Right lobe of liver (tissue), 6 donors: ENCODE measurements at regions not wholly inside any gene's neighbourhood (a gene's known extent, or its start where the extent isn't known, plus 50 kb on each side); places are given as distances from the start of the nearest gene placed in this dataset.

ENCODE experiments used
- ATAC-seq, 4 donors: fragments of 200-7000 bp; cut with Tn5 transposase; one replicate each; pipeline ENCODE4 v1.9.1; 2020; ENCODE audit warnings: mild to moderate bottlenecking in 4 of 4, moderate library complexity in 4 of 4
- DNase-seq, 3 donors: peaks; one replicate each; pipeline ENCODE4 v3.0.0-alpha.2; 2020
- H3K27ac ChIP-seq, 3 donors: fragments of 200-600 bp; one replicate each; pipeline ENCODE4 v1.8.0; 2022
- H3K27me3 ChIP-seq, 2 donors: fragments of 200-600 bp; one replicate each; pipeline ENCODE4 v1.8.0; 2022
- H3K36me3 ChIP-seq, 4 donors: fragments of 200-600 bp; sonication (generic) in 1 of 4; one replicate each; pipeline versions ENCODE4 v1.5.1 to v1.8.0; 2017 to 2022; ENCODE audit warnings: control low read depth in 1 of 4
- H3K4me1 ChIP-seq, 4 donors: fragments of 200-600 bp; sonication (generic) in 1 of 4; one replicate each; pipeline versions ENCODE4 v1.5.1 to v1.8.0; 2017 to 2022; ENCODE audit warnings: control low read depth in 1 of 4
- H3K4me3 ChIP-seq, 3 donors: fragments of 200-600 bp; one replicate each; pipeline ENCODE4 v1.8.0; 2022
- H3K9me3 ChIP-seq, 4 donors: fragments of 200-600 bp; sonication (generic) in 1 of 4; one replicate each; pipeline versions ENCODE4 v1.5.1 to v1.8.0; 2017 to 2022; ENCODE audit warnings: control low read depth in 1 of 4
- CTCF ChIP-seq, 4 donors: fragments of 200-600 bp in 3 of 4; fragments of 450-650 bp in 1 of 4; IDR thresholded peaks; one replicate each; pipeline versions ENCODE4 v1.5.1 to v1.8.0; 2016 to 2022; ENCODE audit warnings: antibody characterized with exemption in 4 of 4, mild to moderate bottlenecking in 2 of 4
- POLR2A ChIP-seq: fragments of 450-650 bp; IDR thresholded peaks from one replicate; pipeline ENCODE4 v1.6.1; 2017; ENCODE audit warnings: antibody characterized with exemption, mild to moderate bottlenecking
- WGBS: methylation state at CpG from one replicate; pipeline ENCODE4 v1.1.6; 2018; ENCODE audit warnings: low coverage, low lambda C conversion rate; ENCODE audit not compliant: insufficient coverage; ENCODE audit errors: missing lambda C conversion rate; 5-methylcytosine and 5-hydroxymethylcytosine counted together
- intact Hi-C, 2 donors: fragments of 100-400 bp; cut with DNase I; formaldehyde crosslinking; loops; one replicate each; pipeline versions ENCODE4 v1.11.2 to v1.14.1; 2022
- donor health status: DM: no; HTN: yes; CAD: no.
- donor health status: DM: no; HTN: no; CAD: no.
- donor health status: DM: no; HTN: no; CAD: no.
- donor health status: DM: no; HTN: yes; CAD: no.
- donor health status: DM: no; HTN: yes; CAD: no.

GRCh38 chr4:179750374-179750773 lies 2308.1 kb upstream of the AGA start:
- no peaks in the 10 kb centered on the region for H3K4me1 ChIP-seq
- 63% methylated on average over 4 of the region's 4 CpGs for WGBS
- ATAC-seq (no peak), DNase-seq (no peak)
- TF ChIP-seq CTCF (IDR thresholded peaks at IDR 0.05) (no peak), POLR2A (no peak)
- H3K36me3 ChIP-seq: no peaks in the 10 kb centered on the region
- H3K27ac ChIP-seq: no peak overlapping the region
- H3K9me3 ChIP-seq: no peaks in the 10 kb centered on the region
- no peaks in the 10 kb centered on the region for H3K27me3 ChIP-seq
- intact Hi-C loops: no loop called here
- no peak overlapping the region for H3K4me3 ChIP-seq

GRCh38 chr4:179751669-179752068 lies 2309.4 kb upstream of the AGA start:
- TF ChIP-seq POLR2A (no peak), CTCF (IDR thresholded peaks at IDR 0.05) (no peak)
- Histone ChIP-seq H3K36me3 (no peaks in the 10 kb centered on the region), H3K27me3 (no peaks in the 10 kb centered on the region), H3K27ac (no peak overlapping the region), H3K4me1 (no peaks in the 10 kb centered on the region), H3K4me3 (no peak overlapping the region), H3K9me3 (no peaks in the 10 kb centered on the region)
- WGBS: 59% methylated on average over 8 of the region's 8 CpGs
- DNase-seq (no peak), ATAC-seq (no peak)
- intact Hi-C loops: no loop called here

GRCh38 chr4:179755322-179755721 lies 2313.1 kb upstream of the AGA start:
- DNase-seq (no peak), ATAC-seq (no peak)
- WGBS: 67% methylated on average over 1 of the region's 1 CpG
- Histone ChIP-seq H3K9me3 (no peaks in the 10 kb centered on the region), H3K27me3 (no peaks in the 10 kb centered on the region), H3K4me3 (no peak overlapping the region), H3K27ac (no peak overlapping the region), H3K36me3 (no peaks in the 10 kb centered on the region), H3K4me1 (no peaks in the 10 kb centered on the region)
- TF ChIP-seq CTCF (IDR thresholded peaks at IDR 0.05): no peak
- TF ChIP-seq POLR2A: no peak
- intact Hi-C loops: no loop called here

GRCh38 chr4:179757641-179758040 lies 2315.4 kb upstream of the AGA start:
- 8% methylated on average over 1 of the region's 1 CpG for WGBS
- DNase-seq: no peak

More at GRCh38 chr4:179757641-179758040, 2315.4 kb upstream of the AGA start:
- Histone ChIP-seq H3K4me1 (no peaks in the 10 kb centered on the region), H3K4me3 (no peak overlapping the region), H3K9me3 (no peaks in the 10 kb centered on the region), H3K27me3 (no peaks in the 10 kb centered on the region), H3K36me3 (no peaks in the 10 kb centered on the region), H3K27ac (no peak overlapping the region)
- TF ChIP-seq CTCF (IDR thresholded peaks at IDR 0.05) (no peak), POLR2A (no peak)
- intact Hi-C loops: no loop called here
- ATAC-seq: no peak
